Gastrocnemius medialis (tissue), 4 donors: ENCODE measurements at regions not wholly inside any gene's neighbourhood (a gene's known extent, or its start where the extent isn't known, plus 50 kb on each side); places are given as distances from the start of the nearest gene placed in this dataset.

Experiments
- ATAC-seq, 2 donors: fragments of 150-250 bp; one replicate each; pipeline ENCODE4 v1.9.1; 2016
- DNase-seq, 2 donors: peaks; one replicate each; pipeline ENCODE4 v3.0.0-alpha.2; 2019
- H3K27ac ChIP-seq, 4 donors: fragments of 200-600 bp; sonication (generic); 1 replicate in 1 of 4; 2 replicates in 3 of 4; pipeline ENCODE4 v1.5.1; 2016 to 2018; ENCODE audit warnings: mild to moderate bottlenecking in 2 of 4, moderate library complexity in 1 of 4
- H3K27me3 ChIP-seq, 3 donors: fragments of 200-600 bp; sonication (generic) in 2 of 3; 1 replicate in 1 of 3; 2 replicates in 2 of 3; pipeline versions ENCODE4 v1.5.1 to v1.6.0; 2016 to 2019; ENCODE audit warnings: mild to moderate bottlenecking in 1 of 3, moderate library complexity in 1 of 3
- H3K36me3 ChIP-seq, 2 donors: fragments of 200-600 bp; sonication (generic) in 1 of 2; one replicate each; pipeline ENCODE4 v1.5.1; 2017 to 2018
- H3K4me1 ChIP-seq, 2 donors: fragments of 200-600 bp; sonication (generic) in 1 of 2; one replicate each; pipeline ENCODE4 v1.5.1; 2016 to 2017; ENCODE audit warnings: mild to moderate bottlenecking in 2 of 2
- H3K4me3 ChIP-seq, 4 donors: fragments of 200-600 bp; sonication (generic) in 3 of 4; 1 replicate in 1 of 4; 2 replicates in 3 of 4; pipeline ENCODE4 v1.5.1; 2016 to 2019; ENCODE audit warnings: mild to moderate bottlenecking in 2 of 4
- H3K9me3 ChIP-seq, 3 donors: fragments of 200-600 bp; sonication (generic) in 2 of 3; 1 replicate in 1 of 3; 2 replicates in 2 of 3; pipeline ENCODE4 v1.5.1; 2016 to 2019
- CTCF ChIP-seq, 5 experiments: fragments of 450-650 bp in 3 of 5; fragments of 200-600 bp in 2 of 5; sonication (generic) in 2 of 5; IDR thresholded peaks in 4 of 5; conservative IDR thresholded peaks in 1 of 5; 1 replicate in 4 of 5; 2 replicates in 1 of 5; pipeline ENCODE4 v1.5.1; 2016 to 2019; ENCODE audit warnings: antibody characterized with exemption in 5 of 5, mild to moderate bottlenecking in 3 of 5, moderate library complexity in 3 of 5
- POLR2A ChIP-seq, 2 donors: fragments of 450-650 bp; IDR thresholded peaks; one replicate each; pipeline ENCODE4 v1.6.1; 2017; ENCODE audit warnings: antibody characterized with exemption in 2 of 2, mild to moderate bottlenecking in 2 of 2, moderate library complexity in 2 of 2
- in situ Hi-C, 4 donors: fragments of 200-750 bp; cut with MboI; loops; one replicate each; pipeline versions ENCODE4 v1.15.0 to v1.8.0; 2017; ENCODE audit warnings: low sequenced_read_pairs in 4 of 4
- intact Hi-C: fragments of 100-400 bp; cut with DNase I; formaldehyde crosslinking; loops from one replicate; pipeline ENCODE4 v1.15.1; 2023; ENCODE audit warnings: low total_unique reads

GRCh38 chr6:6746333-6746969 lies 157.9 kb downstream of the LY86 start:
- ATAC-seq (peak; percentile 53 to 60), DNase-seq (peak; percentile 78 to 91)
- intact Hi-C loops (loop anchor here (2.0 to 5.0 kb wide), 4 partner anchors 146 to 361 kb away; partner anchors contain the start of gene RREB1), in situ Hi-C loops (loop anchor here in 3 of 4 donors (25.0 kb wide), 2 partner anchors 166 to 191 kb away; no protein-coding TSS in a partner anchor)
- H3K4me1 ChIP-seq, result peaks cover 50 to 56% of the 10 kb centered on the region in 2 donors
- H3K27ac ChIP-seq, result peak overlapping the region; percentile 98 to 99 (median 98)
- H3K27me3 ChIP-seq, result no peaks in the 10 kb centered on the region
- H3K36me3 ChIP-seq, result no peaks in the 10 kb centered on the region
- no peaks in the 10 kb centered on the region for H3K9me3 ChIP-seq
- peak overlapping the region; percentile 26 to 55 (median 42) for H3K4me3 ChIP-seq
- TF ChIP-seq CTCF (IDR thresholded peaks at IDR 0.05 in 4 of 5, conservative IDR thresholded peaks at IDR 0.05 in 1 of 5), result no peak
- TF ChIP-seq POLR2A (IDR thresholded peaks at IDR 0.05), result peak in 1 of 2 donors; percentile 17

GRCh38 chr6:6746970-6747338 lies 158.4 kb downstream of the LY86 start:
- Histone ChIP-seq H3K4me3 (peak overlapping the region in 3 of 4 donors; percentile 23 to 57 (median 55)), H3K27me3 (no peaks in the 10 kb centered on the region), H3K4me1 (peaks cover 47 to 53% of the 10 kb centered on the region in 2 donors), H3K27ac (peak overlapping the region; percentile 98 to 99 (median 98)), H3K36me3 (no peaks in the 10 kb centered on the region), H3K9me3 (no peaks in the 10 kb centered on the region)
- no peak for ATAC-seq
- intact Hi-C loops, result loop anchor here (2.0 to 5.0 kb wide), 4 partner anchors 146 to 360 kb away; partner anchors contain the start of gene RREB1
- no peak for DNase-seq
- no peak for TF ChIP-seq CTCF (IDR thresholded peaks at IDR 0.05 in 4 of 5, conservative IDR thresholded peaks at IDR 0.05 in 1 of 5)
- no peak for TF ChIP-seq POLR2A (IDR thresholded peaks at IDR 0.05)
- in situ Hi-C loops, result loop anchor here in 3 of 4 donors (25.0 kb wide), 2 partner anchors 165 to 190 kb away; no protein-coding TSS in a partner anchor

GRCh38 chr6:6747371-6747770 lies 158.9 kb downstream of the LY86 start:
- H3K36me3 ChIP-seq, result no peaks in the 10 kb centered on the region
- H3K4me1 ChIP-seq, result peaks cover 47 to 52% of the 10 kb centered on the region in 2 donors
- in situ Hi-C loops (loop anchor here in 3 of 4 donors (25.0 kb wide), 2 partner anchors 165 to 190 kb away; no protein-coding TSS in a partner anchor), intact Hi-C loops (loop anchor here (2.0 to 5.0 kb wide), 4 partner anchors 145 to 360 kb away; partner anchors contain the start of gene RREB1)
- H3K4me3 ChIP-seq, result peak overlapping the region in 3 of 4 donors; percentile 23 to 57 (median 55)
- TF ChIP-seq CTCF (IDR thresholded peaks at IDR 0.05 in 4 of 5, conservative IDR thresholded peaks at IDR 0.05 in 1 of 5), result no peak
- no peak for TF ChIP-seq POLR2A (IDR thresholded peaks at IDR 0.05)
- peak overlapping the region; percentile 98 to 99 (median 98) for H3K27ac ChIP-seq
- no peaks in the 10 kb centered on the region for H3K27me3 ChIP-seq
- H3K9me3 ChIP-seq, result no peaks in the 10 kb centered on the region
- DNase-seq (peak in 1 of 2 donors; percentile 47), ATAC-seq (peak in 1 of 2 donors; percentile 7)

- ATAC-seq (no peak), DNase-seq (no peak)
- TF ChIP-seq CTCF (IDR thresholded peaks at IDR 0.05 in 4 of 5, conservative IDR thresholded peaks at IDR 0.05 in 1 of 5) (no peak), POLR2A (IDR thresholded peaks at IDR 0.05) (no peak)
- H3K27ac ChIP-seq, result peak overlapping the region; percentile 98 to 99 (median 98)
- H3K9me3 ChIP-seq, result no peaks in the 10 kb centered on the region
- in situ Hi-C loops (loop anchor here in 3 of 4 donors (25.0 kb wide), 2 partner anchors 164 to 189 kb away; no protein-coding TSS in a partner anchor), intact Hi-C loops (loop anchor here (5.0 kb wide), 3 partner anchors 174 to 359 kb away; partner anchors contain the start of gene RREB1)
- no peaks in the 10 kb centered on the region for H3K27me3 ChIP-seq
- H3K4me3 ChIP-seq, result peak overlapping the region in 3 of 4 donors; percentile 23 to 57 (median 55)
- peaks cover 47 to 49% of the 10 kb centered on the region in 2 donors for H3K4me1 ChIP-seq
- H3K36me3 ChIP-seq, result no peaks in the 10 kb centered on the region
Measured at GRCh38 chr6:6748001-6748400, 159.5 kb downstream of the LY86 start.
